Caco-2 (cell line): ENCODE measurements at regions not wholly inside any gene's neighbourhood (a gene's known extent, or its start where the extent isn't known, plus 50 kb on each side); places are given as distances from the start of the nearest gene placed in this dataset.

Source experiments
- BruUV-seq: library from RNA; stranded (reverse); fragments of 400-500 nt; replicated peaks from 2 replicates; lab custom pipeline; 2021; lab: Mats Ljungman, UMichigan
- CTCF ChIA-PET: fragments of 300-600 bp; sonication (Branson Sonifier 250); formaldehyde crosslinking; loops from one replicate; lab custom pipeline; 2022; ENCODE audit warnings: antibody characterized with exemption; lab: Charles Lee
- POLR2A ChIA-PET: fragments of 300-600 bp; sonication (Branson Sonifier 250); formaldehyde crosslinking; loops from one replicate; lab custom pipeline; 2022; ENCODE audit warnings: antibody characterized with exemption; lab: Charles Lee
- DNase-seq, 2 experiments: peaks; one replicate each; pipeline versions ENCODE4 v3.0.0 to v3.0.0-alpha.2; 2020 to 2022
- H3K27me3 ChIP-seq: replicated peaks from 2 replicates; pipeline ENCODE4 v1.6.0; 2011; ENCODE audit warnings: low read length; ENCODE audit not compliant: control insufficient read depth, insufficient read depth
- H3K36me3 ChIP-seq: 2 replicates; pipeline ENCODE4 v1.5.1; 2011; ENCODE audit warnings: low read length; ENCODE audit not compliant: control insufficient read depth, insufficient read depth
- H3K4me1 ChIP-seq: fragments of 250-450 bp; sonication (Bioruptor Pico); 2 replicates; pipeline ENCODE4 v1.5.1; 2020; ENCODE audit warnings: mild to moderate bottlenecking
- H3K4me3 ChIP-seq: 2 replicates; pipeline ENCODE4 v1.5.1; 2011; ENCODE audit warnings: low read depth, mild to moderate bottlenecking, control low read depth, low read length
- H3K9me3 ChIP-seq: fragments of 250-450 bp; sonication (Bioruptor Pico); 2 replicates; pipeline ENCODE4 v1.5.1; 2020; ENCODE audit warnings: mild to moderate bottlenecking, moderate library complexity
- H3K27ac Mint-ChIP-seq: one replicate; pipeline ENCODE4 v1.8.0; 2022; ENCODE audit warnings: mixed read lengths; ENCODE audit not compliant: unreplicated experiment
- H3K27me3 Mint-ChIP-seq: one replicate; pipeline ENCODE4 v1.8.0; 2022; ENCODE audit warnings: mixed read lengths; ENCODE audit not compliant: insufficient read depth, unreplicated experiment
- H3K36me3 Mint-ChIP-seq: one replicate; pipeline ENCODE4 v1.8.0; 2022; ENCODE audit warnings: mild to moderate bottlenecking, mixed read lengths; ENCODE audit not compliant: insufficient read depth, unreplicated experiment
- H3K4me1 Mint-ChIP-seq: one replicate; pipeline ENCODE4 v1.8.0; 2022; ENCODE audit warnings: low read depth, mixed read lengths; ENCODE audit not compliant: unreplicated experiment
- H3K4me3 Mint-ChIP-seq: one replicate; pipeline ENCODE4 v1.8.0; 2022; ENCODE audit warnings: mild to moderate bottlenecking, moderate library complexity, mixed read lengths; ENCODE audit not compliant: unreplicated experiment
- H3K9me3 Mint-ChIP-seq: one replicate; pipeline ENCODE4 v1.8.0; 2022; ENCODE audit warnings: mixed read lengths; ENCODE audit not compliant: unreplicated experiment
- CTCF ChIP-seq, 2 experiments: fragments of 200-600 bp in 1 of 2; IDR thresholded peaks; 1 replicate in 1 of 2; 2 replicates in 1 of 2; pipeline versions ENCODE4 v1.5.1 to v1.8.0; 2011 to 2022; ENCODE audit warnings: antibody characterized with exemption in 1 of 2, control low read depth in 1 of 2, inconsistent platforms in 1 of 2, low read depth in 1 of 2, low read length in 1 of 2, mild to moderate bottlenecking in 1 of 2, moderate library complexity in 1 of 2; ENCODE audit not compliant: insufficient read depth in 1 of 2, severe bottlenecking in 1 of 2, unreplicated experiment in 1 of 2
- intact Hi-C: fragments of 100-400 bp; cut with micrococcal nuclease; formaldehyde crosslinking; loops from one replicate; pipeline ENCODE4 v1.10.0; 2022; ENCODE audit not compliant: unreplicated experiment

GRCh38 chr12:124123296-124124000, 150.4 kb downstream of the ZNF664 start:
- ChIA-PET POLR2A (no interaction called here), CTCF (no interaction called here)
- no TSS peak for BruUV-seq
- H3K27me3 Mint-ChIP-seq: no peaks in the 10 kb centered on the region
- DNase-seq: no peak
- H3K9me3 Mint-ChIP-seq: no peaks in the 10 kb centered on the region
- TF ChIP-seq CTCF (IDR thresholded peaks at IDR 0.05; ENCODE audit: insufficient read depth in 1 of 2, low read depth in 1 of 2, low read length in 1 of 2, severe bottlenecking in 1 of 2, unreplicated experiment in 1 of 2): no peak
- no peaks in the 10 kb centered on the region for H3K36me3 ChIP-seq
- H3K4me1 Mint-ChIP-seq: peaks cover 4% of the 10 kb centered on the region
- H3K27ac Mint-ChIP-seq: no peak overlapping the region
- no peaks in the 10 kb centered on the region for H3K27me3 ChIP-seq
- intact Hi-C loops: no loop called here
- no peaks in the 10 kb centered on the region for H3K4me1 ChIP-seq
- no peaks in the 10 kb centered on the region for H3K36me3 Mint-ChIP-seq
- no peak overlapping the region for H3K4me3 ChIP-seq
- H3K4me3 Mint-ChIP-seq: no peak overlapping the region
- no peaks in the 10 kb centered on the region for H3K9me3 ChIP-seq

- H3K4me3 Mint-ChIP-seq: no peak overlapping the region
Observed at GRCh38 chr12:124125203-124125871, 152.3 kb downstream of the ZNF664 start.

More at GRCh38 chr12:124125203-124125871, 152.3 kb downstream of the ZNF664 start:
- Mint-ChIP-seq H3K9me3 (no peaks in the 10 kb centered on the region), H3K27me3 (no peaks in the 10 kb centered on the region), H3K36me3 (peaks cover under 1% of the 10 kb centered on the region), H3K27ac (no peak overlapping the region), H3K4me1 (peaks cover 5% of the 10 kb centered on the region)
- no peak overlapping the region for H3K4me3 ChIP-seq
- intact Hi-C loops: no loop called here
- H3K36me3 ChIP-seq: no peaks in the 10 kb centered on the region
- no peaks in the 10 kb centered on the region for H3K9me3 ChIP-seq
- no peak for TF ChIP-seq CTCF (IDR thresholded peaks at IDR 0.05; ENCODE audit: insufficient read depth in 1 of 2, low read depth in 1 of 2, low read length in 1 of 2, severe bottlenecking in 1 of 2, unreplicated experiment in 1 of 2)
- ChIA-PET POLR2A (no interaction called here), CTCF (no interaction called here)
- DNase-seq: no peak
- BruUV-seq: no TSS peak
- peaks cover 2% of the 10 kb centered on the region for H3K4me1 ChIP-seq
- H3K27me3 ChIP-seq: no peaks in the 10 kb centered on the region
